IPS DF 4.7 (cell line): ENCODE measurements at regions not wholly inside any gene's neighbourhood (a gene's known extent, or its start where the extent isn't known, plus 50 kb on each side); places are given as distances from the start of the nearest gene placed in this dataset.

Experiments used
- DNase-seq: peaks from one replicate; pipeline ENCODE4 v3.0.0-alpha.2; 2013; ENCODE audit warnings: low spot score; ENCODE audit errors: extremely low read depth

DNA sequence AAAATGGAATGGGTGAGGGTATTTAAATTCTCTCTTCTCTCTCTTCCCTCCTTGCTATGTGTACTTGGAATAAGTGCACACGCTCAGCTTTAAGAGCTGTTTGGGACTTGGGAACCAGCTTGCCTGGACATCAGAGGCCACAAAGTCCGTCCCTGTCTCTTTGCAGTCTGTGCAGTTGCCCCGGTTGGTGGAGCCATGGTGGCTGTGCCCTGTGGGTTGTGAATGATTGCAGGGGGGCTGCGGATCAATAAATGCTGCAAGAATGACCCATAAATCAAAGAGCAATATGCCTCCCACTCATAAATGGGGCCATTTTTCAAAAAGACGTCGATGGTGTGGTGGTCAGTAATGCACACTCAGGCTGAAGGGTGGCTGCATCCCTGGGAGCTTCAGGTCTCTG, 135.1 kb upstream of the CST7 start:
- no peak for DNase-seq

DNA sequence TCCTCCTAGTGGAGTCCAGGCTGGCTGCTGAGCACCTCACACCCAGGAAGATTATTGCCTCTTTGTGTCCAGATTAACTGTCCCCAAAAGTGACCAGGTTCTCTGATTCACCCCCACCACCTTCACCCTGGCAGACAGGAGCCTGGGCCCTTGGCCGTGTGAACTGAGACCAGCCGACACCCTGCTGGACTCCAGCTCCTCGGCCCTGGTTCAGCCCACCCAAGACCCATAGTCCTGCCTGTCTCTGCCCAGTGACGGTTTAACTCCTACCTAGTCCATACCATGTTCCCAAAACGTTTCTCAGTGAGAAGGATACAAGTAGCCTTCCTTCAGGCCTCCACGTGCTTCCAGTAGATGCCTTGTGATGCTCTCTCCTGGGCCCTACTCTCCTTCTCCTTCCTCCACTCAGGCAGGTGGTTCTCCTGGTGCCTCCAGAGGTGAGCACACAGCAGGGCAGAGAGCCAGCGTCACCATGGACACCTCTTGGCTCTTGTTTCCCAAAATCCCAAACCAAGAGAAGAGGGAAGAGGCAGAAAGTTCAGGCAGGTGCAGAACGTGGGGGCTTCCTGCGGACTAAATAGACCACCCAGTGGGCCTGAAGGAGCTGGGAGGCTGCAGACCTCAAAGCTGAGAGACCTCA, 134.4 kb upstream of the CST7 start:
- no peak for DNase-seq

GRCh38 chr20:24815196-24815815, 133.8 kb upstream of the CST7 start:
- no peak for DNase-seq

- no peak for DNase-seq
Observed at GRCh38 chr20:24815931-24816330, 133.1 kb upstream of the CST7 start.

GRCh38 chr20:24816431-24816830, 132.6 kb upstream of the CST7 start:
- no peak for DNase-seq

DNA sequence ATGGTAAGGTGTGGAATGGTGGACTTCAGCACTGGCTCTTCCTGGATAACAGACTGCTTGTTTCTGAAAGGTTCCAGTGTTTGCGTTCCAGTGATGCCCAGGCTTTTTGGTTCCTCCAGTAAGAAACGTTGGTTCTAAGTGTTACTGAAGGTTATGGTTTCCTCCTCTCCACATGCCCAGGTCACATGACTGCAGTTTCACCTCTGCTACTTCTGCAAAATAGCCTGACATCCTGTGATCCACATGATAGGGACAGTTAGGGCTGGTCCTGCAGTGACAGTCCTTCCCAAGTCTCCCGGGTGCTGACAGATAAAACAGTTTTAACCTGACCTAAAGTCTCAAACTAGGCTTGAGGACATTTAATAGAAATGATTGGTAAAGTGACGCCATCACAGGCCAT, 132.2 kb upstream of the CST7 start:
- no peak for DNase-seq

GRCh38 chr20:24817351-24817750, 131.7 kb upstream of the CST7 start:
- DNase-seq = no peak

DNA sequence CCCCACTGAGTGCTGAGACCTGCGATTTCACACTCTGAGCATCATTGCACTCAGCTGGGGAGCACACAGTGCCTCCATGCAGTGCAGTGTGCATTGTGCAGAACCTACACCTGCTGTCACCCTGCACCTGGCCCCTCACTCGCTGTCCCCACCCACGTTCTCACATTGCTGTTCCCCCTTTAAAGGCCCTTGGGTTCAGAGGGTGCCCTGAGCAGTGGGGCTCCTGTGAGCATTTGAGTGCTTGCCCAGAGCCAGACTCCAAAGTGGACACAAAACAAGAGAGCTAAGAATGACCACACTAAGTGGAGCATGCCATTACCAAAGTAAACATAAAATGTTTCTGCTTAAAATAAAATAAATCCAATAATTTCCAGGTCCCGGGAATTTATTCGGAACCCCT, 131.0 kb upstream of the CST7 start:
- DNase-seq = no peak

GRCh38 chr20:24819331-24819965, 129.6 kb upstream of the CST7 start:
- no peak for DNase-seq

DNA sequence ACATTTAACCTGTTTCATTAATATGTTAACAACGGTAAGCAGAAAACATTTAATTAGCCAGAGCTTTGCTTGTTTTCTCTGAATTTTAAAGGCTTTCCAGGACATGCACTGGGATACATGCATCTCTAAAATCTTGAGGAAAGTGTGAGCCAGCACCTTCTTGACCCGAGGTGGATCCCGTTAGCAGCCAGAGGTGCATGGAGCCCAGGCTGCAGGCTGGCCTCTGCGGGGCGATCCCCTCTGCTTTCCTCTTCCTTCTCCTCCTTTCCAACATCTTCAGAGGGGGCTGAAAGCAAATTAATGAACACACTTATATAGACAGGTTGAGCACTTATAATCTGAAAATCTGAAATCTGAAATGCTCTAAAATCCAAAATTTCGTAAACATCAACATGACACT, 128.7 kb upstream of the CST7 start:
- DNase-seq = no peak

GRCh38 chr20:24821391-24821790, 127.7 kb upstream of the CST7 start:
- no peak for DNase-seq

- no peak for DNase-seq
Observed at GRCh38 chr20:24823176-24823784, 125.8 kb upstream of the CST7 start.

- DNase-seq = no peak
Observed at GRCh38 chr20:24823989-24824693, 124.9 kb upstream of the CST7 start.

DNA sequence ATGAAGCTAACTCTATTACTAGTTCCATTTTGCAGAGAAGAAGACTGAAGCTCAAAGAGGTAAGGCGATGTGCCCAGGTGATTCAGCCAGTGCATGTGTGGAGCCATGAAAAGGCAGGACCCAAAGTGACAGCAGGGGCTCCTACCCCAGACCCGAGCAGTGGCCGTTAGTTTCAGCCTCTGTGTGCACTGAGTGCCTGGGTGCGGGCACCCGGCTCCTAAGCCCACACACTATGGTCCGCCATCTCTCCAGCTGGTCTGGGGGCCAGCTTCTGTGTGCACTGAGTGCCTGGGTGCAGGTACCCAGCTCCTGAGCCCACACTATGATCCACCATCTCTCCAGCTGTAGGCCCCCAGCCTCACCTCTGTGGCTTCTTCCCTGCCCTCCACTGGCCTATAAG, 123.5 kb upstream of the CST7 start:
- DNase-seq = no peak

DNA sequence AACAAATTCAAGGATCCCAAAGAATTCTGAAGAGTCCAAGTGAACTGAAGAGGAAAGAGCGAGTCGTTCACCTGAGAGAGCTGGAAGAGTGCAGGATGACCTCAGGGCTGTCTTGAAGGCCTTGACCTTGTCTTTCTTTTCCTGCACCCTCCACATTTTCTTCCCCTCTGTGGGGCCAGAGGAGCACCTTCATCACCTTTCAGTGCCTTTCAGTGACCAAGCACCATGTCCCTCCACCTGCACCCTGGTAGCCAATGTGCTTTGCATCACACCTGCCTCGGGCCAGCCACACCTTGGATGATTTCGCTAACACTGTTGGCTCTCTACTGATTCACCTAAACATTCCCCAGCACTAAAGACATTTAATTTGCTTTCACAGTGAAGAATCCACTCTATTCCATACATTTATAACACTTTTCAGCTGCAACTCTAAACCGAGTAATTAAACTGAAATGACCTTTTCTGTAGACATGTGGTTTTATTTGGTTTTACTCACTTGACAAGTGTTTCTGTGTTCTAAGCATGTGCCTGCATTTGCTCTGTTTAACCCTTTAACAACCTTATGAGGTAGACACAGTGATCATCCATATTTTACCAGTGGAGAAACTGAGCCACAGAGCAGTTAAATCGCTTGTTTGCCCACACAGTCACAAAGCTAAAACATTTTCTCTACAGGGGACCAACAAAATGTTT, 121.3 kb upstream of the CST7 start:
- no peak for DNase-seq

DNA sequence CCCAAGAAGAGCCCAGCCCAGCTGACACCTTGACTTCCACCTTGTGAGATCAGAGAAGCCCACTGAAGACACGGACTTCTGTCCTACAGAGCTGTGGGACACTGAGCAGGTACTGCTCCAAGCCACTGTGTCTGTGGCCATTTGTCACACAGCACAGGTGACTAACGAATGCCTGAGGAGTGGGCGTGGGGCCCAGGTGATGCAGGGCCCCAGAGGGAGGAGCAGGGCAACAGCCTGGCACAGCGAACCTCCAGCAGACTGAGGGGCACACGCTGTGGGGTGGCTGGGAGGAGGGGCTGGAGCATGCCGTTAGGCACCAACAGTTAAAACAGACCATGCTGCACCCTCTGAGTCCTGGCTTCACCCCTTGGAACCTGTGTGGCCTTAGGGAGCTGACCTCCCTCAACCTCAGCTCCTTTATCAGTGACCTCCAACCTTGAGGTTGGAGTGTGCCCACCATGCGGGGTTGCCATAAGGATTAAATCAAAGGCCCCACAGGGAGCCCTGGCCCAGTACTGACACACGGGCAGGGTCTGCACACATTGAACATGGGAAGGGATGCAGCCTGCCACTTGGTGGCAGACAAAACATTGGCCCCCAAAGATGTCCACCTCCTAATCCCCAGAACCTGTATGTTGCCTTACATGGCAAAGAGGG, 119.9 kb upstream of the CST7 start:
- DNase-seq = no peak

- DNase-seq = no peak
Observed at GRCh38 chr20:24829649-24830370, 119.3 kb upstream of the CST7 start.

GRCh38 chr20:24830649-24831048, 118.4 kb upstream of the CST7 start:
- DNase-seq = no peak

DNA sequence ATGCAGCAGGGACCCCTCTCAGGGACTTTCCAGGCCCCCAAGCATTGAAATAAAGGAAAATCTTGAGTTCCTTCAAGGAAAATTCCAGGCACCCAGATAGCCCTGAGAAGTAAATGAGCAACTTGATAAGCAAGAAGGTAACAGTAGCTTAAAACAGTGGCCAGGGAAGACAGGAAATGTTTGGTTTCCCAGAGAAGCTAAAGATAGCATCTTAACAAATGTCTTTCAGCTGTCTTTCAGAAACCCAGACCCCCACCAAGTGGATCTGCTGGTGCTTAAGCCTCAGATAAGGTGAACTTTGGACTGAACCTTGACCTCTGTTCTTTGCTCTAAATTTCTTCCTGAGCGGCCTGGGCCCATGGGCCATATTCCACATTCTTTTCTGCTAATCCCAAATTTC, 117.8 kb upstream of the CST7 start:
- no peak for DNase-seq

- DNase-seq = no peak
Observed at GRCh38 chr20:24832518-24832917, 116.6 kb upstream of the CST7 start.
